ENCODE measurements at regions not wholly inside any gene's neighbourhood (a gene's known extent, or its start where the extent isn't known, plus 50 kb on each side); places are given as distances from the start of the nearest gene placed in this dataset.
A peak's percentile ranks its signal among the peaks of the same experiment; 100 is the strongest.
"Not testable (repeated sequence)": the region's sequence is repeated elsewhere in the genome, so short reads cannot be mapped to it uniquely, and the experiment has no call there.

DNA sequence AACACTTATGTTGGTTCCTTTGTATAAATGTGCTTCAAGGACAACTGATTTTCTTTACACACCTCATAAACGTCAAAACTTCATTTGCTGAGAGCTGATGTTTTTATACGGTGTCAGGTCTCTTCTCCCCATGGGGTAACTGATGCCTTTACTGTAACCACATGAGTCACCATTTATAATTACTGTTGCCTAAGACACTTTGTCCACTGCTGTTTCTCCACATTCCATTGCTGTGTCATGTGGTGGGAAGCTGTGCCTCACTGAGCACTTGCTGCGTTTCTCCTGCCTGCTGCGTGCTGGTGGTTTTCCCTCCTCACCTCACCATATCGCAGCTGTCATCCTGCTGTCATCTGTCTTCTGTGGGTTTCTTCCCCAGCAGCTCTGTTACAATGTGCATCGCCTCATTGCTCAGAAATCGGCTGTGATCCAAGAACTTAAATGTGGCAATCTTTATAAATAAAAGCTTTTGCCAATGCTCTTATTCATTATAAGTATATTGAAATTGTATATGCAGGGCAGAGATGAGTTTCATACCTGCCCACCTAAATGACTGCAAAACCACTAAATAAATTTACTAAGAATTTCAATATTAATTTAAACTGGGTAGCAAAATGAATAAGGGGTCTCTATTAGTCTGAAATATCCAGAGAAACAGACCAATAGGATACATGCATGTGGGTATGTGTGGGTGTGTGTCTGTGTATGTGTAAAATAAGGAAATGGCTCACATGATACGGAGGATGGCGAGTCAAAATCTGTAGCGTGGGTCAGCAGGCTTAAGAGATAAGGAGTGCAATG lies 547.0 kb upstream of the SLITRK5 start:
- DNase-seq, result no peak

DNA sequence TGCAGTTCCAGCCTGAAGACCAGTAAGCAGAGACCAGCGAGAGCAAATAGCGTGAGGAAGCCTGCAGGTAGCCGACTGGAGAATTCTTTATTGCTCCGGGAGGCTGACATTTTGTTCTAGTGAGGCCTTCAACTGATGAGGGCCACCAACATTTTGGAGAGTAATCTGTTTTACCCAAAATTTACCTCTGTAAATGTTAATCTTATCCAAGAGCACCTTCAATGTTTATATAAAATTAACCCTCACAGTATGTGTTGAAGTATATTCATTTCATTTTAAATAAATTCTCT lies 546.4 kb upstream of the SLITRK5 start:
- DNase-seq, result no peak

DNA sequence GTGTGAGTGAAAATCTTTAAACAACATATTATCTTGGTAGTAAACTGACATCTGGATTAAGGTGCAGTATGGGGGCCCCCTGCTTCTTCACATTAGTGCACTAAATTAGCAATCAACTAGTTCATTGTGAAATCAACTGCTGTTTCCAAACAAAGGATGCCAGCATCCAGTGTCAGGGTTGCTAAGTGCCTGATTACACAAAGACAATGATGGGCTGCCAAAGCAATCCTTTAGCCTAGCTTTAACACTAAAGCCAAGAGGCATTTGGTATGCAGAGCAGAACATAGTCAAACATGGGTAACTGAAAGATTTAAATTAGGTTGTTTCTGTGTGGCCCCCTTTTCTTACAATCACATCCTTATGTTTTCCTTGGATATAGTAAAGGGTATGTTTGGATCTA lies 543.1 kb upstream of the SLITRK5 start:
- DNase-seq, result peak; percentile 22

DNA sequence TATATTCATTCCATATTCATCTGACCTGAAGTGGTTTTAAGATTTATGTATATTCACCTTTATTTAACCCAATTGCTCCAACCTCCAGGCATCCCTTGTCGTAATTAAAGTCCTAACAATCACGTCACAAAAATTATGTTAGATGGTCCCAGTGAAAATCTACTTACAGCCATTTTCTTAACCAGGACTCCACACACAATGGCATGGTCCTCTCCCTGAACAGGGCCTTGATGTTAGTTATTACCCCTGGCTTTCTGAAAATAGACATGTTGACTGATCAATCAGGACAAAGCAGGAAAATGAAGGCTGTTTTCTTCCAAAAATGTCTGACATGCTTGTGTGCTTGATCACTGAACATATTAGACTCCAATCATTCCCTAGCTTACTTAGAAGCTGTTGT lies 542.7 kb upstream of the SLITRK5 start:
- DNase-seq, result no peak

DNA sequence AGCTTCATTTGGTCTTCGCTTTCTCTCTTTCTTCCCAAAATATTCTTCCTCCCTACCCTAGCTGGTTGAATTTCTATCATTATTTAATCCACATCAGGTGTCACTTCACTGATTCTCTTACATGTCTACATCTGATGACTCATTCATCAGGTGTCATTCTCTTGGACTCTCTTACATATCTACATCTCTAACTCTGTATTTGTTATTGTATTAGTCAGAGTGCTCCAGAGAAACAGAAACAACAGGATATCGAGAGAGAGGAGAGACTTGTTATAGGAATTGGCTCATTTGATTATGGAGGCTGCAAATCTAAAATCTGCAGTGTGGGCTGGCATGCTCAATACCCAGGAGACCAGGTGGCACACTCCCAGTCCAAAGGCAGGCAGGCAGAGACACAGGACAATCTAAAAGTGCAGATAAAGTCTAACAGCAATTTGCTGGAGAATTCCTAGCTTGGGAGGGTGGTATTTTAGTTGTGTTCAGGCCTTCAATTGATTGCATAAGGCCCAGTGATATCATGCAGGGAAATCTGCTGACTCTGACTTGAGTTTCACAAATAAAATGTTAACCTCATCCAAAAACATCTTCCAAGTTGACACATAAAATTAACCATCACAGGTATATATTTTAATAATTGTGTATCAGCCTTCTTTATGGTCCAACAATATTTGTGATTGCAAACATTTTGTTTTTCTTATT lies 541.4 kb upstream of the SLITRK5 start:
- no peak for DNase-seq

DNA sequence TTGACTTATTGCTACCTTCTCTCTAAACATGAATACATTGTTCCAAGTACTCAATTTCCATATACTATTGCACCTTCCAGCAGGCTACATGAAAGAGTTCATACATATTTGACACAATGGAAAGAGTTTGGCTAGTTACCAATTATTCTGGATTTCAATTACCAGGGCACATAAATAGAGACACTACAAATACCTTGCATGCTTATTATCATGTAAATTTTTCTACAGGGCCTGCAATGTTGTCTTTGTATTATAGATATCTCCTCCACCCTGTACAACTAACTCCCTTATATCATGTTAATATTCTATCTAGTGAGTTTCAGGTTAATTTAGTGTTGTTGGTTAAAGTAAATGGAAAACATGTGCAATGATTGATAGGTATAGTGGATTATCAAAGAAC lies 540.7 kb upstream of the SLITRK5 start:
- no peak for DNase-seq

DNA sequence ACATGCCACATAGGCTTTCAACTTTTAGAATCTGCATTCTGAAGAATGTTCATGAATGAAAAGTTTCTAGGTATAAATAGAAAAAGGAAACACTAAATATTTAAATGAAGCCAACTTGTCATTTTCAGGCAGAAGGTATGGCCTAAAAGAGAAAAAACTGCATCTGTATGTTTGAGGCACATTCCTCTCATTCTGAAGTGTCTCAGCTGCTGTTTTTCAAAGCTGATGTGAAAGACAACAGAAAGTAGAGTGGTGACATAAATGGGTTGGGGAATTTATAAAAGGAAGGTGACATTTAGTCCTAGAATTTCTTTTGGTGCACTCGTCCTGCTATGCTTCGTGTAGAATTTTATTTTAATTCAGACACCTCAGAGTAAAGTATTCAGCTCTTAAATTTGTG lies 539.6 kb upstream of the SLITRK5 start:
- no peak for DNase-seq

DNA sequence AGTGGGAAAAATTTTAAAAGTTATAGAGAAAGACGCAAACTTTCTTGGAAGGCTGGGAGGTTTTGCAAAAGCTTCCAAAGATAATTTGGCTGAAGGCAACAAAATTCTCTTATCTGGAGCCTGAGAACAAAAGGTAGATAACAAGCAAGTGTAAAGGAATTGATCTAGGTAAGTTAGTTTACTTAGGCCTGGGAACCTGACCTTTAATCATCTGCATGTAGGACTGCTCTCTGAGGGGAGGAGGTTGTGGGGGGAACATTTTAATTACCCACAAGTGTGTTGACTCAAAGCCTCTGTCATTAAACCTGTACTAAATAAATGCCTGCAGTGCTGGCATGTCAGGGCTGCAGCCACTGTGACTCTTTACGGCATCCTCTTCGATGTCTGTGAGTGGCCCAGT lies 532.3 kb upstream of the SLITRK5 start:
- no peak for DNase-seq

DNA sequence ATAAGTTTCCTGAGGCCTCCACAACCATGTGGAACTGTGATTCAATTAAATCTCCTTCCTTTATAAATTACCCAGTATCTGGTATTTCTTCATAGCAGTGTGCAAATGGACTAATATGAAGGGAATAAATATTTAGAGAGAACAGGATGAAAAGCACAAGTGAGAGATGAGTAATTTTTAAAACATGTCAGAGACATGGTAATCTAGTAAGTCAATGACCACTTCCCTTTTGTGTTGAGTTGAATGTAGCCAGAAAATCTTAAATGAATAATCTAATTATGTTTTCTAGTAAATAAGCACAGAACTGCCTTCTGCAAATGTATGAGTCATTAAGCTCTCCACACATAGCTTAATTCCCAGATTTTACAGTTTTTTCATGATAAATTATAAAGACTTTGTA lies 524.1 kb upstream of the SLITRK5 start:
- DNase-seq, result no peak

DNA sequence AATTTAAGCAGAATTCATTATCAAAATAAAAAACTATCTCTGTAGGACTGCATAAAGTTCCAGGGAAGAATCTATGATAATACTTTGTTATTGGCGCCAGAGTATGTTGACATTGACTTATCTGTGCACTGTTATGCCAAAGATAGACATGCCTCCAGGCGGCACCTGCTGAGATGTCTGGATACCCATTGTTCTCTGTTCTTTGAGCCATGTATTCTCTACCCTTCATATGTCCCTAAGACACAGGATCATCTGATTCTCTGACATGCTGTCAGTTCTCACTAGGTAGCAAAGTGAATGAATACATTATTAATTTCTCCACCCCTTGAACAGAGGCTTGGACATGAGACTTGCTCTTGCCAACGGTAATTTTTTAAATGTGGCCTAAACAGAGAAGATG lies 517.8 kb upstream of the SLITRK5 start:
- no peak for DNase-seq

DNA sequence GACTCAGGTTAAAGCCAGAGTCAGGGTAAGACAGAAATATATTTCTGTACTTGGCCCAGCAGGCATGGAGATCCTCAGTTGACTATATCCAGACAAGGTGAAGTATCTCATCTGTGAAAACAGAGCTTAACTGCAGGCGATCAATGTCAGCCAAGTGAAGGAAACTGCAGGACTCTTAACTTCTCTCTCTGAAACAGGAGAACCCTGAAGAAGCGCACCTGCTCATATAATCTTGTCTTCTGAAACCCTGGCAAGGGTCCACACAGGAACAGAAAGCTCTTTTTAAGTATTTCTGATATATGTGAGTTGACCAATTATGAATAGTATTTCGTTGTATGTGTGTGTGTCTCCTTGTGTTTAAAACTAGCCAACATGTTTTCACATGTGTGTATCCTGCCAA lies 504.8 kb upstream of the SLITRK5 start:
- no peak for DNase-seq

DNA sequence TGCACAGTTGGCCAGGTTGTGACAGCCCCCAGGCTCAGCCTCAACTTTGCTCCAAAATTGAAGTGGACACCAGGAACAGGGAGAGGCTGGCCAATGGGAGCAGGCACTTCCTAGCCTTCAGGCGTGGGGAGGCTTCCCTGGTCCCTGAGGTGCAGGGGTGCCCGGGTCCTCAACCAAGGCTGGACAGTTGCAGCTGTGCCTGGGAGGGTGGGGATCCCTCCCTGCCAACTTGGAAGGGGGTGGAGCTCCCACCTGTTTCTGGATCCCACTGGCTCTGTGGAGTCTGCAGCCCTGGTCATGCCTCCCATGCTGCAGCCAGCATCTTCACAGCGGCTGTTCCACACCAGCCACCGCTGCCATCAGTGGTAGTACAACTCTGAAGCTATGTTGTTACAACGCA lies 502.8 kb upstream of the SLITRK5 start:
- DNase-seq, result no peak

DNA sequence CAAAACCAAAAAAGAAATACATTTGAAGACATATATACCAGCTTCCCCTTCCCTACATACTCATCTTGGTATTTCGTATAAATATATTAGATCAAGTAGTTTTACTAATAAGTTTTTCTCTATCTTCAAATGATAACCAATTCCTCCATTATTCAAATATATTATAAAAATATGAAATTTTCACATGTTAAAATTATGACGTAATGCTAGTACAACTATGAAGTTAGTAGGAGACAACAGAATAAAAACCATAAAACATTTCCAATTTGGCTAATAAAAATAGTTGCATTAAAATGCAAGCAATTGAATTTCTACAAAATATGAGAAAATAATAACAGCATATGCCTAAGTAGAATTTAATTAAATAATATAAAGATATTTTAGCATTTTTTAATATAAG lies 501.8 kb upstream of the SLITRK5 start:
- DNase-seq, result no peak

DNA sequence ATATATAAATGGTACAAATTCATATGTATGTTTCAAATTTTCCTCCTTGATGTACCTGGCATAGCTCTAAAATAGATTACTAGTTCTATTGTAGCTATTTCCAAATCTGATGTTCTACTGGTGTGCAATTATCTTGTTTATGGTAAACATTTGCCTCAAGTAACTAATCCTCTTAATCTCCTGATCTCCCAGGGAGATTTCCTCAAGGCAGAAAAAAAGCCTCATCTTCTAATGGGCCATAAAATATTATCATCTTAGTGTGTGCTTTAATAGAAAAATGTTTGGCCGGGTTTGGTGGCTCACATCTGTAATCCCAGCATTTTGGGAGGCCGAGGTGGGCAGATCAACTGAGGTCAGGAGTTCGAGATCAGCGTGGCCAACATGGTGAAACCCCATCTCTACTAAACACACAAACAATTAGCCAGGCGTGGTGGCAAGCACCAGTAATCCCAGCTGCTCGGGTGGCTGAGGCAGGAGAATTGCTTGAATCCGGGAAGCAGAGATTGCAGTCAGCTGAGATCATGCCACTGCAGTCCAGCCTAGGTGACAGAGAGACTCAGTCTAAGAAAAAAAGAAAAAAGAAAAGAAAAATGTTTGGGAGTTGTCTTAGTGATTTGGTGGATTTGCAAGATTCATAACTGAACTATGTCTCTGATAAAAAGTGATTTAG lies 498.9 kb upstream of the SLITRK5 start:
- no peak for DNase-seq

DNA sequence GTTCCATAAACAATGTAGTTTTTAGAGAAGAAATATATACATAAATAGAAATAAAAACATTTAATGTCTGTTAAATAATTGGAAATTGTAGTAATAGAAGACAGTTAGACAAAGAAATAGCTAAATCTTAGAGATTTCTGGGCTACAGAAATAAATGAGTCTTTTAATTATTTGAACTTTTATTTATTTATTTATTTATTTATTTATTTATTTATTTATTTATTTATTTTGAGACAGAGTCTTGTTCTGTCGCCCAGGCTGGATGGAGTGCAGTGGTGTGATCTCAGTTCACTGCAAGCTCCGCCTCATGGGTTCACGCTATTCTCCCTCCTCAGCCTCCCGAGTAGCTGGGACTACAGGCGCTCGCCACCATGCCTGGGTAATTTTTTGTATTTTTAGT lies 486.0 kb upstream of the SLITRK5 start:
- not testable (repeated sequence) for DNase-seq

DNA sequence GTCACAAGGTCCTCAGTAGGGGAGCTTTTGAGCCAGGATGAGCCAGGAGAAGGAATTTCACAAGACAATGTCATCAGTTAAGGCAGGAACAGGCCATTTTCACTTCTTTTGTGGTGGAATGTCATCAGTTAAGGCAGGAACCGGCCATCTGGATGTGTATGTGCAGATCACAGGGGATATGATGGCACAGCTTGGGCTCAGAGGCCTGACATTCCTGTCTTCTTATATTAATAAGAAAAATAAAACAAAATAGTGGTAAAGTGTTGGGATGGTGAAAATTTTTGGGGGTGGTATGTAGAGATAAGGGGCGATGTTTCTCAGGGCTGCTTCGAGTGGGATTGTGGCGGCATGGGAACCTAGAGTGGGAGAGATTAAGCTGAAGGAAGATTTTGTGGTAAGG lies 484.5 kb upstream of the SLITRK5 start:
- DNase-seq, result not testable (repeated sequence)

DNA sequence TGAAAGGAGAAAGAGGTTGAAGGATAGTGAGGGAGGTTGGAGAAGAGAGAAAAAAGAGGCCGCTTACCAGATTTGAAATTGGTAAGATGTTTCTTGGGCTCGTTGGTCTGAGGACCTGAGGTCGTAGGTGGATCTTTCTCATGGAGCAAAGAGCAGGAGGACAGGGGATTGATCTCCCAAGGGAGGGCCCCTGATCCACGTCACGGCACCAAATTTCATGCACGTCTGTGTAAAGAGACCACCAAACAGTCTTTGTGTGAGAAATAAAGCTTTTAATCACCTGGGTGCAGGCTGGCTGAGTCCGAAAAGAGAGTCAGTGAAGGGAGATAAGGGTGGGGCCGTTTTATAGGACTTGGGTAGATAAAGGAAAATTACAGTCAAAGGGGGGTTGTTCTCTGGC lies 479.7 kb upstream of the SLITRK5 start:
- DNase-seq, result not testable (repeated sequence)

DNA sequence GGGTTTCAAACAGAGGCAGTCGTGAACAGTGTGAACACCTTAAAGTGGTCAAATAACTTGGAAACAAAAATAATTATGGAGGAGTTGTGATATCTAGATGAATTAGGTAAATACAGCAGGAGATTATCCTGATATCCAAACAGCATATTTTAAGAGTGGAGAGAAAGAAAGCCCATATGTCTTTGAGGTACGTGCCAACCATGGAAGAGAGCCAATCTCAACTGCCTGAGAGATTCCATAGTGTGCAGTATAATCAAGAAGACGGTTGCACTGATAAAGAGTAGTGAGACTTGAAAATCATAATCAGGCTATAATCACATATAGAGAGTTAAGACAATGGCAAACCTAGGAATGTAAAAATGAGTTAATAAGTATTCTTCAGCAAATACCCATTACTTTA lies 472.8 kb upstream of the SLITRK5 start:
- DNase-seq, result no peak

DNA sequence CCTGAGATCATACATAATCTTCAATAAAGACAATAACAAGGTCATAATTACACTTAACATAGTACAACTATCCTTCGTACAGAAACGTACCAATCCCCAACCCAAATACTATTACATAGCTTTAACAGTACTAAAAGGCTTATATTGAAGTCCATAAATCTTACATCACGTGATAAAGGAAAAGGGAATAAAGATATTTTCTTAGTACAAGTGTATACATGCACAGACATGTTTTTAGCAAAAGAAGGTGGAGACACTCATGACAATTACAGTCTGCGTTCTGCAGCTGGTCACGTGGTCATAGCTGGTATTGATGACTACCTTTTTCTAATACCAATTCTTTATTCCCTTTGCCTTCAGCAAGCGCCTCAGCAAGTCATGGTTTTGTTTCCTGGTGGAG lies 464.5 kb upstream of the SLITRK5 start:
- no peak for DNase-seq

DNA sequence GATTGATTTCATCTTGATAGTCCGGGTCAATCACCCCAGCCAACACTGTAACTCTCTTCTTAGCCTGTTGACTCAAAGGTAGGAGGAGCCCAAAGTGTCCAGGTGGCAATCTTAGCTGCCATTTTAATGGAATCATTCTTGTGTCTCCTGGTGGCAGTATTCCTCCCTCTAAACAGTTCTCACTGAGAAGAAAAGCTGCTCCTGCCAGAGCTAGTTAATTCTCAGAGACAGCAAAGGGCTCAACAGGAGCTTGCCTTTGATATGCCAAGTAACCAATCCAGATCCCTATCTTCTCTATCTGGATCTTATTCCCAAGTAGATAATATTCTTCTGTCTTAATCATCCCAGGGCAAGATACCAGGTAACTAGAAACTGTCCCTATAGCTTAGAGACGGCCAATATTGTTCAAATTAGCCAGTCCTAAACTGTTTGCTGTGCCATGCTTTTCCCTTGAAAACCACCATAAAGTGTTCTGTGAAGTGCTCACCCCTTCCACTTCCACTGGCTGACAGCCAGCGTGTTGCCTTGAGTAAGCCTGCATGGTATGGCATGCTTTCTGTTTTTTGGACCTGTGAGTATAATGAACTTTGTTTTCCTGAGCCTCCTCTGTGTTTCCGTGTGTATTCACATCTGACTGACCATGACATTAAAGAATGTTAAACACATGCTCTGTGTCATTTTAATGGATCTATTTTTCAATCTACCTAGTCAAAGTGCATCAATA lies 463.7 kb upstream of the SLITRK5 start:
- DNase-seq, result no peak

DNA sequence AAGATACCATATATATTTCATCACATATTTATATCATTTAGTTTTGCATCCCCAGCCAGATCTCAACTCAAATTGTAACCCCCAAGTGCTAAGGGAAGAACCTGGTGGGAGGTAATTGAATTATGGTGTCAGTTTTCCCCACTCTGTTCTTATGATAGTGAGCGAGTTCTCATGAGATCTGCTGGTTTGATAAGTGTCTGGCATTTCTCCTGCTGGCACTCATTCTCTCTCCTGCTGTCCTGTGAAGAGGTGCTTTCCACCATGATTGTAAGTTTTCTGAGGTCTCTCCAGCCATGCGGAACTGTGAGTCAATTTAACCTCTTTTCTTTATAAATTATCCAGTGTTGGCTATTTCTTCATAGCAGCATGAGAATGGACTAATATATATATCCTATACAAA lies 462.5 kb upstream of the SLITRK5 start:
- DNase-seq, result no peak

DNA sequence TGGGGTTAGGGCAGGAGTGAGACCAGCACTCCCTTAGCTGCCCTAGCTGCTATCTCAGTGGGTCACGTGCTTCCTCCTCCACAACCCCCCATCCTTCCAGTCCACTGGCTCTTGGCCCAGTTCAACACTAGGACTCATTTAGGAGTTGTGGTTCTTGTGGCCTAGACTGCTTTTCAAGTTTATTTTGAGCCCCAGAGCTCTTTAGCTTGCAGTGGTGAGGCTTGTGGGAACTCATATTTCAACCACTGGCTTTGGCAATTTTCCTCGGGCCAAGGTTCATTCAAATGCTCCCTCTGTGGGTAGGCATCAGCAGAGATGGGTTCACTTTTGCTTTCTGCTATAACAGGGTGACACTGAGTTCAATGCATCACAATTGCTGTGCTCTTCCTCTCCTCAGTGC lies 436.2 kb upstream of the SLITRK5 start:
- no peak for DNase-seq

DNA sequence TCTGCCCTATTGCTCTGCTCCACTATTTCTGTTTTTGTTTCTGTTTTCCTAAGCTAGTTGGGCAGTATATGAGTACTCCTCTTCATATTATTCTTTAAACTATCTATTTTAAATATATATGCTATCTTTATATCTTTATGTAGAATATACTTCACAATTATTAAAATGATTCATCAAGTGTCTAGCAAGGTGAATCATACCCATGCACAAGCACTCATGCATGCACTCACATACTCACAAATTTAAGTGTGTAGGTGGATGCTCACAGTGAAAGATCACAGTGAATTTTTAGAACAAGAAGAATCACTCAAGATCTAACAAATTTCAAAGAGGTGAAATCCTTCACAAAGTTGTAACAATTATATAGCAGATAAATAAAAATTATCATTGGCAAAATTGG lies 435.6 kb upstream of the SLITRK5 start:
- DNase-seq, result no peak

All from midbrain (tissue), 1 donor.